ENCODE measurements at regions not wholly inside any gene's neighbourhood (a gene's known extent, or its start where the extent isn't known, plus 50 kb on each side); places are given as distances from the start of the nearest gene placed in this dataset.
"Not testable (repeated sequence)": the region's sequence is repeated elsewhere in the genome, so short reads cannot be mapped to it uniquely, and the experiment has no call there.

GRCh38 chr11:24161587-24161986 is 335.3 kb upstream of the LUZP2 start:
- DNase-seq (no peak), ATAC-seq (ENCODE audit: low read depth) (no peak)
- no peak for TF ChIP-seq CTCF (IDR thresholded peaks at IDR 0.05)
- no peaks in the 10 kb centered on the region for H3K27me3 Mint-ChIP-seq
- intact Hi-C loops (cut with micrococcal nuclease), result no loop called here
- no peaks in the 10 kb centered on the region for H3K4me1 Mint-ChIP-seq
- H3K27ac Mint-ChIP-seq, result no peak overlapping the region
- POLR2A ChIA-PET, result no interaction called here
- no peaks in the 10 kb centered on the region for H3K36me3 Mint-ChIP-seq (ENCODE audit: low read depth)
- no peak overlapping the region for H3K4me3 Mint-ChIP-seq
- CTCF ChIA-PET, result no interaction called here
- H3K9me3 Mint-ChIP-seq, result peaks cover 2% of the 10 kb centered on the region

DNA sequence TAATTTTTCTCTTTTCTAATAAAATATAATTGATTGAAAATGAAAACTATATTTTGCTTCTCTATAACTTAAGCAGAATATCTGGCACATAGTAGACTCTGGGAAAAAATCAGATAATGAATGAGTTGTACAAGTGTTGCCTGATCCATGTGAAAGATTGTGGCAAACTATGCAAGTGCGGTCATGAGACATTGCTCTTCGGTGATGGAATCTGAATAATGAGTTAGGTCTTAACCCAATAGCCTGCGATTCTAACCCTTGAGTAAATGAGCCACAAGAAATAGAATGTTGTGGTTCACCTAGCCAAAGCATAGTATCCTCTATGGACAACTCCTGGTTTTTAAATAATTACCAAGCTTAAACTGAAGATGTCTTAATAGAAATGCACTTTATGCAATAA is 333.7 kb upstream of the LUZP2 start:
- no peaks in the 10 kb centered on the region for H3K27me3 Mint-ChIP-seq
- H3K9me3 Mint-ChIP-seq, result peaks cover 2% of the 10 kb centered on the region
- no peak overlapping the region for H3K4me3 Mint-ChIP-seq
- ChIA-PET POLR2A (no interaction called here), CTCF (no interaction called here)
- DNase-seq, result no peak
- H3K4me1 Mint-ChIP-seq, result no peaks in the 10 kb centered on the region
- no peak for TF ChIP-seq CTCF (IDR thresholded peaks at IDR 0.05)
- no peaks in the 10 kb centered on the region for H3K36me3 Mint-ChIP-seq (ENCODE audit: low read depth)
- H3K27ac Mint-ChIP-seq, result no peak overlapping the region
- intact Hi-C loops (cut with micrococcal nuclease), result no loop called here
- no peak for ATAC-seq (ENCODE audit: low read depth)

DNA sequence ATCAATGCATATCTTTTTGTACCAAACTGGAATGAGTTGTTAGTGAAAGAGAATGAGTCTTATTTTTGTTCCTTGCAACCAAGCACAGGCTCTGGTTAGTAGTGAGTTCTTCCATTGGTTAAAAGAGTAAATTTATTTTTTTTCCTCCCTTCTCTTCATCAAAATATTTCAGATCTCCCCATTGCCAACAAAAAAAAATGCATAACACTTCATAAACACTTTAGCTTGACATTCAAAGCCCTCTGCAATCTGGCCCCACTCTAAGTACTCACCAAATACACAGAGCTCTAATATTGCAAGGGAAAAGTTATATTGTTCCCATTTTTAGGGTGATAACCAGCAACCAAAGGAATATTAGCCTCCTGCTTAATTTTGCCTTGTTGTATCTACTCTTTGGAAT is 333.0 kb upstream of the LUZP2 start:
- no peak overlapping the region for H3K27ac Mint-ChIP-seq
- no peak for DNase-seq

GRCh38 chr11:24171869-24172268 is 325.0 kb upstream of the LUZP2 start:
- no peaks in the 10 kb centered on the region for H3K27me3 Mint-ChIP-seq
- no peak for ATAC-seq (ENCODE audit: low read depth)
- no peaks in the 10 kb centered on the region for H3K36me3 Mint-ChIP-seq (ENCODE audit: low read depth)
- no peaks in the 10 kb centered on the region for H3K4me1 Mint-ChIP-seq
- intact Hi-C loops (cut with micrococcal nuclease), result no loop called here
- no peak overlapping the region for H3K27ac Mint-ChIP-seq
- no peak overlapping the region for H3K4me3 Mint-ChIP-seq
- no peaks in the 10 kb centered on the region for H3K9me3 Mint-ChIP-seq
- TF ChIP-seq CTCF (IDR thresholded peaks at IDR 0.05), result no peak
- POLR2A ChIA-PET, result no interaction called here
- CTCF ChIA-PET, result no interaction called here
- DNase-seq, result no peak

More for the DNA sequence above, 333.0 kb upstream of the LUZP2 start:
- CTCF ChIA-PET, result no interaction called here
- no peaks in the 10 kb centered on the region for H3K36me3 Mint-ChIP-seq (ENCODE audit: low read depth)
- TF ChIP-seq CTCF (IDR thresholded peaks at IDR 0.05), result no peak
- H3K9me3 Mint-ChIP-seq, result peaks cover 2% of the 10 kb centered on the region
- no peak overlapping the region for H3K4me3 Mint-ChIP-seq
- no peaks in the 10 kb centered on the region for H3K4me1 Mint-ChIP-seq
- no peaks in the 10 kb centered on the region for H3K27me3 Mint-ChIP-seq
- POLR2A ChIA-PET, result no interaction called here
- intact Hi-C loops (cut with micrococcal nuclease), result no loop called here
- ATAC-seq (ENCODE audit: low read depth), result no peak

DNA sequence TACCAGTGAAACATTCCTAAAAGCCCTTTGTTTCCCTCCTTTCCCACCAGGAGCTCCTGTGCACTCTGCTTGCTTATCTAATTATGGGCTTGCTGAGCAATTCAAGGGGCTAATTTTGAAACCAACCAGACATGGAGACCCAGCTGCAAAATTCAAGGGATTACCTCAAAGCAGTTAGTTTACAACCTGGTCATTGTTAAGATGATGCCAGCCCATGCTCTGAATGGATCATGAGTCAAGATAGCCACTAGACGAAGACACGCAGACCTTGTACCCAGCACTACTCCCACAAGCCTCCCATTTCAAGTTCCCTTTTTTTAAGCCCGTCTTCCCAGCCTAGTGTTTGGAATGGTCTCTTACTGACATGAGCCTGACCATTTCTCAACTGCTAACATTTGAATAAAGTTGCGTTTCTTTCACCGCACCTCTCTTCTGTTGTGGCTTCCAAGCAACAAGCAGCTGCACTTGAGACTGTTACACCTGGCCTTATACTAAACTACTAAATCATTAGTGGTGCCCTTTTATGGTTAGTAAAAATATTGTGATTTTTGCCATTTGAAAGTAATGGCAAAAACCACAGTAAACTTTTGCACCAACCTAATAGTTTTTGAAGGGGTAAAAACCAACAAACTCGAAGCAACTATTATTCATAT is 315.3 kb upstream of the LUZP2 start:
- ChIA-PET CTCF (no interaction called here), POLR2A (no interaction called here)
- H3K36me3 Mint-ChIP-seq (ENCODE audit: low read depth), result no peaks in the 10 kb centered on the region
- intact Hi-C loops (cut with micrococcal nuclease), result no loop called here
- ATAC-seq (ENCODE audit: low read depth) (no peak), DNase-seq (no peak)
- H3K9me3 Mint-ChIP-seq, result peaks cover 4% of the 10 kb centered on the region
- no peaks in the 10 kb centered on the region for H3K27me3 Mint-ChIP-seq
- TF ChIP-seq CTCF (IDR thresholded peaks at IDR 0.05), result no peak
- no peaks in the 10 kb centered on the region for H3K4me1 Mint-ChIP-seq
- H3K4me3 Mint-ChIP-seq, result no peak overlapping the region
- H3K27ac Mint-ChIP-seq, result no peak overlapping the region

DNA sequence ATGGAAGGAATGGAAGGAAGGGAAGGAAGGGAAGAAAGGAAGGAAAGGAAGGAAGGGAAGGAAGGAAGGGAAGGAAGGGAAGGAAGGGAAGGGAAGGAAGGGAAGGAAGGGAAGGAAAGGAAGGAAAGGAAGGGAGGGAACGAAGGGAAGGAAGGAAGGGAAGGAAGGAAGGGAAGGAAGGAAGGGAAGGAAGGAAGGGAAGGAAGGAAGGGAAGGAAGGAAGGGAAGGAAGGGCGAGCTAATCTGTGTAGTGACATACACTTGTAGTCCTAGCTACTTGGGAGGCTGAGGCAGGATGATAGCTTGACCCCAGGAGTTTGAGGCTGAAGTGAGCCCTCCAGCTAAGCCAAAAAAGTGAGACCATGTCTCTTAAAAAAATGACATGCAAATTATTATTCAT is 311.3 kb upstream of the LUZP2 start:
- H3K27me3 Mint-ChIP-seq; H3K4me3 Mint-ChIP-seq; intact Hi-C loops (cut with micrococcal nuclease); POLR2A ChIA-PET; H3K4me1 Mint-ChIP-seq; H3K9me3 Mint-ChIP-seq; DNase-seq; ATAC-seq (ENCODE audit: low read depth); CTCF ChIA-PET; H3K36me3 Mint-ChIP-seq (ENCODE audit: low read depth); H3K27ac Mint-ChIP-seq: not testable (repeated sequence)
